WI38 (cell line): ENCODE measurements at regions not wholly inside any gene's neighbourhood (a gene's known extent, or its start where the extent isn't known, plus 50 kb on each side); places are given as distances from the start of the nearest gene placed in this dataset.

Source experiments
- H3K4me3 ChIP-seq: 2 replicates; pipeline ENCODE4 v1.5.1; 2011; ENCODE audit warnings: low read depth, mild to moderate bottlenecking, control low read depth, low read length
- CTCF ChIP-seq: IDR thresholded peaks from 2 replicates; pipeline ENCODE4 v1.5.1; 2012; ENCODE audit warnings: low read depth, mild to moderate bottlenecking, control low read depth, low read length

- TF ChIP-seq CTCF: no peak
- H3K4me3 ChIP-seq: no peak overlapping the region
Measured at GRCh38 chr3:103657756-103658155, 1222.9 kb downstream of the ZPLD1 start.

- no peak overlapping the region for H3K4me3 ChIP-seq
- TF ChIP-seq CTCF: no peak
Measured at GRCh38 chr3:103660810-103661209, 1226.0 kb downstream of the ZPLD1 start.

- TF ChIP-seq CTCF: no peak
Measured at GRCh38 chr3:103662591-103662990, 1227.8 kb downstream of the ZPLD1 start.

GRCh38 chr3:103672346-103672745, 1237.5 kb downstream of the ZPLD1 start:
- H3K4me3 ChIP-seq: no peak overlapping the region
- TF ChIP-seq CTCF: no peak

More at GRCh38 chr3:103662591-103662990, 1227.8 kb downstream of the ZPLD1 start:
- no peak overlapping the region for H3K4me3 ChIP-seq

- no peak overlapping the region for H3K4me3 ChIP-seq
- no peak for TF ChIP-seq CTCF
Measured at GRCh38 chr3:103684904-103685303, 1250.1 kb downstream of the ZPLD1 start.

- no peak overlapping the region for H3K4me3 ChIP-seq
- TF ChIP-seq CTCF: no peak
Measured at GRCh38 chr3:103685939-103686338, 1251.1 kb downstream of the ZPLD1 start.

- TF ChIP-seq CTCF: no peak
Measured at GRCh38 chr3:103690536-103690935, 1255.7 kb downstream of the ZPLD1 start.

More at GRCh38 chr3:103690536-103690935, 1255.7 kb downstream of the ZPLD1 start:
- H3K4me3 ChIP-seq: no peak overlapping the region
